Renal pelvis (tissue), 1 donor: ENCODE measurements at regions not wholly inside any gene's neighbourhood (a gene's known extent, or its start where the extent isn't known, plus 50 kb on each side); places are given as distances from the start of the nearest gene placed in this dataset.
"Not testable (repeated sequence)": the region's sequence is repeated elsewhere in the genome, so short reads cannot be mapped to it uniquely, and the experiment has no call there.

Experiments used
- DNase-seq: peaks from one replicate; pipeline ENCODE4 v3.0.0-alpha.2; 2013

- DNase-seq = no peak
Observed at GRCh38 chr3:101913168-101913567, 63.9 kb downstream of the NFKBIZ start.

GRCh38 chr3:101917761-101918160 lies 68.4 kb downstream of the NFKBIZ start:
- DNase-seq = not testable (repeated sequence)

DNA sequence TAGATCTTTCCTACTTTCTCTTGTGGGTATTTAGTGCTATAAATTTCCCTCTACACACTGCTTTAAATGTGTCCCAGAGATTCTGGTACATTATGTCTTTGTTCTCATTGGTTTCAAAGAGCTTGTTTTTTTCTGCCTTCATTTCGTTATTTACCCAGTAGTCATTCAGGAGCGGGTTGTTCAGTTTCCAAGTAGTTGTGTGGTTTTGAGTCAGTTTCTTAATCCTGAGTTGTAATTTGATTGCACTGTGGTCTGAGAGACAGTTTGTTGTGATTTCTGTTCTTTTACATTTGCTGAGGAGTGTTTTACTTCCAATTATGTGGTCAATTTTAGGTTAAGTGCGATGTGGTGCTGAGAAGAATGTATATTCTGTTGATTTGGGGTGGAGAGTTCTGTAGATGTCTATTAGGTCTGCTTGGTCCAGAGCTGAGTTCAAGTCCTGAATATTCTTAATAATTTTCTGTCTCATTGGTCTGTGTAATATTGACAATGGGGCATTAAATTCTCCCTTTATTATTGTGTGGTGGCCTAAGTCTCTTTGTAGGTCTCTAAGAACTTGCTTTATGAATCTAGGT lies 72.9 kb downstream of the NFKBIZ start:
- not testable (repeated sequence) for DNase-seq

DNA sequence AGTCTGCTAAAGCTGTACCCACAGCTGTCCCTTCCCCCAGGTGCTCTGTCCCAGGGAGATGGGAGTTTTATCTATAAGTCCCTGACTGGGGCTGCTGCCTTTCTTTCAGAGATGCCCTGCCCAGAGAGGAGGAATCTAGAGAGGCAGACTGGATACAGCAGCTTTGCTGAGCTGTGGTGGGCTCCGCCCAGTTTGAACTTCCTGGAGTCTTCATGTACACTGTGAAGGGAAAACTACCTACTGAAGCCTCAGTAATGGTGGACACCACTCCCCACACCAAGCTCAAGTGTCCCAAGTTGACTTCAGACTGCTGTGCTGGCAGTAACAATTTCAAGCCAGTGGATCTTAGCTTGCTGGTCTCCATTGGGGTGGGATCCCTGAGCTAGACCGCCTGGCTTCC lies 75.3 kb downstream of the NFKBIZ start:
- DNase-seq = not testable (repeated sequence)

GRCh38 chr3:101925124-101925523 lies 75.8 kb downstream of the NFKBIZ start:
- DNase-seq = not testable (repeated sequence)

GRCh38 chr3:101925564-101925963 lies 76.2 kb downstream of the NFKBIZ start:
- no peak for DNase-seq

GRCh38 chr3:101926594-101927105 lies 77.3 kb downstream of the NFKBIZ start:
- no peak for DNase-seq

- DNase-seq = no peak
Observed at GRCh38 chr3:101928890-101929289, 79.6 kb downstream of the NFKBIZ start.

GRCh38 chr3:101931081-101931480 lies 81.8 kb downstream of the NFKBIZ start:
- DNase-seq = no peak

- no peak for DNase-seq
Observed at GRCh38 chr3:101932326-101933068, 83.2 kb downstream of the NFKBIZ start.

DNA sequence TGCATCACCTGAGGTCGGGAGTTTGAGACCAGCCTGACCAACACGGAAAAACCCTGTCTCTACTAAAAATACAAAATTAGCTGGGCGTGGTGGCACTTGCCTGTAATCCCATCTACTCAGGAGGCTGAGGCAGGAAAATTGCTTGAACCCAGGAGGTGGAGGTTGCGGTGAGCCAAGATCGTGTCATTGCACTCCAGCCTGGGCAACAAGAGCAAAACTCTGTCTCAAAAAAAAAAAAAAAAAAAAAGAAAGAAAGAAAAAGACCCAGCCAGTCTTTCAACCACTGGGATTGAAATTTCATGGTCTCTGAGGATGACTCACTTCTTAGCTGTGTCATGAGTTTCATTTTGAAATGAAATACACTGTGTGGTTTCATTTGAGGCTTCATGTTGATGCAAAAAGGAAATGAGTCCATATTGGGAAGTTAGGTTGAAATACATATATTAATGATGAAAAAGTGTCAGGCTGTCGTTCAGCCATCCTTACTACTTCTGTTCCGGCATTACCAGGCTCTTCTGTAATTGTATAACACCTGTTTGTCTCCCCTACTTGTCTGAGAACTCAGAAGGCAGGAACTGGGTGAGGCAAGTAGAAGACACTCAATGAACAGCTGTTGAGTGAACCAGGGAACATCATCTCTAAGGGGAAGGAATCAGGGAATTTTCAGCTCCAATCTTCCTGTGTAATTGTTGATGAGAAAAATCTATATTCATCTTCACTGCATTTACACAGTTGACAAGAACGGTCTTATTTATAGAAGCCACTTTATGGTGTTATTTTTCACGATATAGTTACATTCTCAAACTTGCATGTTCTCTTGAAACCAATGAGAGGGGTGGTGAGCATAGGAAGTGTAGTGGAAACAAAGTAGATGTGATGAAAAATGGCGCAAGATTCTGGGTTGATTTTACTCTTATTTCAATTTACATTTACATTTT lies 87.4 kb downstream of the NFKBIZ start:
- no peak for DNase-seq

GRCh38 chr3:101938262-101938847 lies 89.0 kb downstream of the NFKBIZ start:
- DNase-seq = no peak

DNA sequence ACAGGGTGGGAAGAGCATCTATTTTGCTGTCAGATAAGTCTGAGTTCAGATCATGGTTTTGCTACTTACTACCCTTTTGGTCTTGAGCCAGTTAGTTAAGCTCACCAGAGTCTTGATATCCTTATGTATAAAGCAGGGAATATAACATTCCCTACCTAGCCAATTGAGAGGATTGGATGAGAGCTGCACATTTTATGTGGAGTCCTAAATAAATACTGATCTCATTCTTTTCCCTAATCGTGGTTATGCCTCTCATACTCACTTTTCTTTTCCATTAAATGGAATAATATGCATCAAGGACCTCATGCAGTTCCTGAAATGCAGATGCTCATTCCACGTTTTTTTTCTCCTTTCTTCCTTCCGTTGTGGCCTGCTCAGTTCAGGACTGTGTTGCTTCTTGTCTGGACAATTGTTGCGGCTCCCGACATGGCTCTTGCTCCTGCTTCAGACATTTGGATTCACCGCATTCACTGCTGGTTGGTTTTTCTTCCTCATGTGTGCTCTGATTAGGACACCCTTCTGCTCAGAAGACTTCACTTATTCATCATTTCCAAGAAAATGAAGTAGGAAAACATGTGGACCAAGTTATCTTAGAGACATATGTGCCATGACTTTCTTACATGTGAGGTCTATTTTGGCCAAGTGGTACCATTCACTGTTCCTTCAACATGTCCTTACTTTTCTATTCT lies 90.2 kb downstream of the NFKBIZ start:
- no peak for DNase-seq

DNA sequence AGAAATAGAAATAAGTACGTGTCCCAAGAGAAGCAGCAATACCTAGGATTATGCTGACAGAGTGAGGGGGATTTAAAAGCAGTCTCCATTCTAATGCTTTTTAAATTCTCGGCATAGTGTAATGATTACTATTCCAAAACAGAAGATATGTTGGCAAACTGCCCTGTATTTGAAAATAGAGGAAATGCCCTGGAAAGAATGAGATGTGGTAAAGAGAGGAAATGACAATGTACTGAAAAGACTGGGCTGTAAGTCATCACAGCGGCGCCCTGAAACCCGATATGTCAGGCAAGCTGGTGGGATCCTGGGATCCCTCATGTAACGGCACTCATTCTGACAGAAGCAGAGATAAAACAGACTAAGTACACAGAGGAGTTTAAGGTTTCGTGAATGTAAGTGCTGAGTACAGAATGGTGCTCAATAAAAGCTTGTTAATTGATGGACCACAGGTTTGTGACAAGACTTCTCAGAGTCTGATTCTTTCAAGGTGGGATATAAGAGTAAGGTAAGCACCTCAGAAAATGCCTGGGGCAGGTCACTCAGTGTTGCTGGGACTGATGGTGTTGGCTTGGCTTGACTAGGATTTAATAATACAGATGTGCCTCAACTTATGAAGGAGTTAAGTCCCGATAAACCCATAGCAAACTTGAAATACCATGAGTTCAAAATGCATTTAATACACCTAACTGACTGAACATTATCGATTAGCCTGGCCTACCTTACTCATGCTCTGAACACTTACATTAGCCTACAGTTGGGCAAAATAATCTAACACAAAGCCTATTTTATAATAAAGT lies 91.4 kb downstream of the NFKBIZ start:
- DNase-seq = peak; percentile 14

DNA sequence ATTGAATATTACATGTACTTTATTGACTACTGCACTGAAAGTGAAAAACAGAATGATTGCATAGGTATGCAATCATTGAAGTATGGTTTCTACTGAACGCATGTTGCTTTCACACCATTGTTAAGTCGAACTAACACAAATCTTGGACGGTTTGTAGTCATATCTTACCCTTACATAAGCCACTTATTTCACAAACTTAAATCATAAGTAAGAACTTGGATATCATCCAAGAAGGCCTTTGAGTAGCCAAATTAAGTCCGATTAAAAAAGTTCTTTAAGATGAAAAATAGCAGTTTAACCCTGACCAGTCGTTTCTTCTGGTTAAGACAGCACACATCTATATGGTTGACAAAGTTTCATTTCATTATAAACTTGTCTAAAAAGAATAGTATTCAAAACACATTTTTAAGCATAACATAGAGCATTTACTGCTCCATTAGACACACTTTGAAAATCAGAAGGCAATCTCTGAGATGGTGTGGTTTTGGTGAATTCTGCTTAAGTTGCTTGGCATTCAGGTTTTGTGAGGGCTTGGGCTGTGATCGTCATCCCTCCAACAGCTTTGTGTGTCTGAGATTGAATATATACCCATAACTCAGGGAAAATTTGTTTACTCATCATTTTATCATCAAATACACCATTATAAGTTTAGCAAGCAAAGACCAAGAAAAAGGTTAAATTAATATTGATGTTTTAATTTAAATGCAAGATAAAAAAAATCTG lies 92.2 kb downstream of the NFKBIZ start:
- no peak for DNase-seq

- DNase-seq = no peak
Observed at GRCh38 chr3:101942356-101942755, 93.0 kb downstream of the NFKBIZ start.

GRCh38 chr3:101943029-101943428 lies 93.7 kb downstream of the NFKBIZ start:
- no peak for DNase-seq

- no peak for DNase-seq
Observed at GRCh38 chr3:101944308-101944707, 95.0 kb downstream of the NFKBIZ start.

DNA sequence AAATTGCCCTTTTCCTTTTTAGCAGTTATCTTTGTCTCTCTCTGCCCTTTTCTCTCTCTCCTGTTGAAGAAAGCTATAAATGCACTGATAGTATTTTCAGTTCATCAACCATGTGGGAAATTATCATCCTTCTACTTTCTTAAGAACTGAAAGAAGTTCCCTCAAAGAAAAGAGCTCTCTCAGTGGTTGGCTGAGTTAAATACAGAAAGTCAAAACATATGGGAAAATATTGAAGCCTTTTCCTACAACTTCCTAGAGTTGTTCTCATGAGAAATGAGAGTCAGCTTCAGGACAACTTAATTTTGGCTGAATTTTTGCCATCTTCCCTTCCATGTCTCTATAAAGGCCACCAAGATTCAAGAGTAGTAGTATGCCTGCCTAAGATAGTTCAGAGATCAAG lies 96.7 kb downstream of the NFKBIZ start:
- DNase-seq = no peak

GRCh38 chr3:101946906-101947305 lies 97.6 kb downstream of the NFKBIZ start:
- DNase-seq = no peak
